ENCODE measurements at regions not wholly inside any gene's neighbourhood (a gene's known extent, or its start where the extent isn't known, plus 50 kb on each side); places are given as distances from the start of the nearest gene placed in this dataset.
"Not testable (repeated sequence)": the region's sequence is repeated elsewhere in the genome, so short reads cannot be mapped to it uniquely, and the experiment has no call there.

- FAIRE-seq; DNase-seq (ENCODE audit: low spot score): not testable (repeated sequence)
Measured at GRCh38 chr18:59969477-59970028, 69.8 kb downstream of the PMAIP1 start.

- FAIRE-seq (no peak), DNase-seq (ENCODE audit: low spot score) (no peak)
Measured at GRCh38 chr18:59968583-59968982, 68.8 kb downstream of the PMAIP1 start.

GRCh38 chr18:59967878-59968277 is 68.1 kb downstream of the PMAIP1 start:
- FAIRE-seq, result no peak

GRCh38 chr18:59966913-59967312 is 67.1 kb downstream of the PMAIP1 start:
- FAIRE-seq (no peak), DNase-seq (ENCODE audit: low spot score) (no peak)

More at GRCh38 chr18:59967878-59968277, 68.1 kb downstream of the PMAIP1 start:
- DNase-seq (ENCODE audit: low spot score), result no peak

- FAIRE-seq (no peak), DNase-seq (ENCODE audit: low spot score) (no peak)
Measured at GRCh38 chr18:59963229-59963628, 63.4 kb downstream of the PMAIP1 start.

GRCh38 chr18:59961070-59961469 is 61.3 kb downstream of the PMAIP1 start:
- FAIRE-seq (no peak), DNase-seq (ENCODE audit: low spot score) (no peak)

GRCh38 chr18:59960272-59960671 is 60.5 kb downstream of the PMAIP1 start:
- DNase-seq (ENCODE audit: low spot score) (peak; percentile 20), FAIRE-seq (no peak)

- no peak for DNase-seq (ENCODE audit: low spot score)
- FAIRE-seq, result no peak
Measured at GRCh38 chr18:59959606-59960005, 59.8 kb downstream of the PMAIP1 start.

GRCh38 chr18:59959073-59959472 is 59.3 kb downstream of the PMAIP1 start:
- FAIRE-seq (peak; percentile 83), DNase-seq (ENCODE audit: low spot score) (peak; percentile 59)

- FAIRE-seq, result peak; percentile 65
Measured at GRCh38 chr18:59957957-59958356, 58.2 kb downstream of the PMAIP1 start.

GRCh38 chr18:59954755-59955156 is 55.0 kb downstream of the PMAIP1 start:
- FAIRE-seq (peak; percentile 43), DNase-seq (ENCODE audit: low spot score) (peak; percentile 70)

More at GRCh38 chr18:59957957-59958356, 58.2 kb downstream of the PMAIP1 start:
- peak; percentile 77 for DNase-seq (ENCODE audit: low spot score)

GRCh38 chr18:59954241-59954640 is 54.4 kb downstream of the PMAIP1 start:
- FAIRE-seq (no peak), DNase-seq (ENCODE audit: low spot score) (no peak)
